ENCODE measurements at regions not wholly inside any gene's neighbourhood (a gene's known extent, or its start where the extent isn't known, plus 50 kb on each side); places are given as distances from the start of the nearest gene placed in this dataset.

DNA sequence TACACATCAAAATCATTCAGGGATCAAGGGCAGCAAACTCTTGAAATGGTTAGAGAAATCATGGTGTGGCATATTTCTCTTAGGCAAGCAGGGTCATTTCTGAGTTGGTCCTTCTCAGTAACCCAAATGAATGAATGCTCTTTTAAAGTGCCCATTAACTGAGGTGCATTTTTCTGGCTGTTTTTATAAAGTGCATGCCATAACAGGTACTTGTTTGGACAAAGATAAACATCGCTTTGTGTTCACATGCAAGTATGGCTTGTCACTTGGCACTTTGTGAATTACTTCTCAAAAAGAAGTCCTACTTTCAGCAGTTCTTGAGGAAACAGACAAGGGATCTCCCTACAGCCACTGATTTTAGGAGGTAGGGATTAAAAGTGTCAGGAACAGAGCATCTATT lies 64.8 kb upstream of the IFNE start:
- TF ChIP-seq, protein P1, sequence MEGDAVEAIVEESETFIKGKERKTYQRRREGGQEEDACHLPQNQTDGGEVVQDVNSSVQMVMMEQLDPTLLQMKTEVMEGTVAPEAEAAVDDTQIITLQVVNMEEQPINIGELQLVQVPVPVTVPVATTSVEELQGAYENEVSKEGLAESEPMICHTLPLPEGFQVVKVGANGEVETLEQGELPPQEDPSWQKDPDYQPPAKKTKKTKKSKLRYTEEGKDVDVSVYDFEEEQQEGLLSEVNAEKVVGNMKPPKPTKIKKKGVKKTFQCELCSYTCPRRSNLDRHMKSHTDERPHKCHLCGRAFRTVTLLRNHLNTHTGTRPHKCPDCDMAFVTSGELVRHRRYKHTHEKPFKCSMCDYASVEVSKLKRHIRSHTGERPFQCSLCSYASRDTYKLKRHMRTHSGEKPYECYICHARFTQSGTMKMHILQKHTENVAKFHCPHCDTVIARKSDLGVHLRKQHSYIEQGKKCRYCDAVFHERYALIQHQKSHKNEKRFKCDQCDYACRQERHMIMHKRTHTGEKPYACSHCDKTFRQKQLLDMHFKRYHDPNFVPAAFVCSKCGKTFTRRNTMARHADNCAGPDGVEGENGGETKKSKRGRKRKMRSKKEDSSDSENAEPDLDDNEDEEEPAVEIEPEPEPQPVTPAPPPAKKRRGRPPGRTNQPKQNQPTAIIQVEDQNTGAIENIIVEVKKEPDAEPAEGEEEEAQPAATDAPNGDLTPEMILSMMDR (optimal IDR thresholded peaks at IDR 0.05 in 1 of 3, IDR thresholded peaks at IDR 0.05 in 1 of 3, conservative IDR thresholded peaks at IDR 0.05 in 1 of 3; ENCODE audit: extremely low read depth in 1 of 3, insufficient read depth in 2 of 3, low read length in 3 of 3): no peak
- no peak for TF ChIP-seq EZH2 (IDR thresholded peaks at IDR 0.05; ENCODE audit: low read length)
